ENCODE measurements at regions not wholly inside any gene's neighbourhood (a gene's known extent, or its start where the extent isn't known, plus 50 kb on each side); places are given as distances from the start of the nearest gene placed in this dataset.
"Not testable (repeated sequence)": the region's sequence is repeated elsewhere in the genome, so short reads cannot be mapped to it uniquely, and the experiment has no call there.

GRCh38 chr2:133624551-133624950 is 56.3 kb upstream of the NCKAP5 start:
- H3K36me3 Mint-ChIP-seq: no peaks in the 10 kb centered on the region
- peaks cover 11% of the 10 kb centered on the region for H3K9me3 Mint-ChIP-seq
- DNase-seq (ENCODE audit: low spot score in 2 of 2) (no peak), ATAC-seq (no peak)
- no peak overlapping the region for H3K27ac Mint-ChIP-seq
- H3K4me3 Mint-ChIP-seq: no peak overlapping the region
- no peaks in the 10 kb centered on the region for H3K4me1 Mint-ChIP-seq

GRCh38 chr2:133627741-133628140 is 59.5 kb upstream of the NCKAP5 start:
- H3K36me3 Mint-ChIP-seq: no peaks in the 10 kb centered on the region
- H3K27ac Mint-ChIP-seq: no peak overlapping the region
- DNase-seq (ENCODE audit: low spot score in 2 of 2): no peak
- H3K9me3 Mint-ChIP-seq: peaks cover 11% of the 10 kb centered on the region
- ATAC-seq: no peak
- H3K4me3 Mint-ChIP-seq: no peak overlapping the region
- no peaks in the 10 kb centered on the region for H3K4me1 Mint-ChIP-seq

- ATAC-seq (no peak), DNase-seq (ENCODE audit: low spot score in 2 of 2) (no peak)
- no peaks in the 10 kb centered on the region for H3K4me1 Mint-ChIP-seq
- H3K36me3 Mint-ChIP-seq: no peaks in the 10 kb centered on the region
- H3K9me3 Mint-ChIP-seq: peaks cover 3% of the 10 kb centered on the region
- H3K27ac Mint-ChIP-seq: no peak overlapping the region
- no peak overlapping the region for H3K4me3 Mint-ChIP-seq
Observed at GRCh38 chr2:133633309-133633708, 65.0 kb upstream of the NCKAP5 start.

- DNase-seq (ENCODE audit: low spot score in 2 of 2): no peak
- Mint-ChIP-seq H3K27ac (no peak overlapping the region), H3K4me1 (no peaks in the 10 kb centered on the region), H3K36me3 (no peaks in the 10 kb centered on the region), H3K4me3 (no peak overlapping the region), H3K9me3 (peaks cover 2% of the 10 kb centered on the region)
- no peak for ATAC-seq
Observed at GRCh38 chr2:133633881-133634409, 65.7 kb upstream of the NCKAP5 start.

GRCh38 chr2:133635131-133635530 is 66.9 kb upstream of the NCKAP5 start:
- H3K4me3 Mint-ChIP-seq: no peak overlapping the region
- no peak overlapping the region for H3K27ac Mint-ChIP-seq
- H3K36me3 Mint-ChIP-seq: no peaks in the 10 kb centered on the region
- H3K4me1 Mint-ChIP-seq: no peaks in the 10 kb centered on the region
- no peak for ATAC-seq
- H3K9me3 Mint-ChIP-seq: peaks cover 2% of the 10 kb centered on the region
- DNase-seq (ENCODE audit: low spot score in 2 of 2): no peak

GRCh38 chr2:133636287-133636686 is 68.0 kb upstream of the NCKAP5 start:
- Mint-ChIP-seq H3K36me3 (no peaks in the 10 kb centered on the region), H3K27ac (no peak overlapping the region), H3K4me3 (no peak overlapping the region), H3K9me3 (peaks cover 2% of the 10 kb centered on the region), H3K4me1 (no peaks in the 10 kb centered on the region)
- no peak for DNase-seq (ENCODE audit: low spot score in 2 of 2)
- ATAC-seq: no peak

- no peaks in the 10 kb centered on the region for H3K36me3 Mint-ChIP-seq
- no peaks in the 10 kb centered on the region for H3K4me1 Mint-ChIP-seq
- no peak for ATAC-seq
- H3K9me3 Mint-ChIP-seq: peaks cover 6% of the 10 kb centered on the region
- no peak for DNase-seq (ENCODE audit: low spot score in 2 of 2)
- no peak overlapping the region for H3K4me3 Mint-ChIP-seq
- no peak overlapping the region for H3K27ac Mint-ChIP-seq
Observed at GRCh38 chr2:133640103-133640502, 71.8 kb upstream of the NCKAP5 start.

- Mint-ChIP-seq H3K4me1 (no peaks in the 10 kb centered on the region), H3K36me3 (no peaks in the 10 kb centered on the region), H3K9me3 (peaks cover 5% of the 10 kb centered on the region), H3K4me3 (no peak overlapping the region), H3K27ac (no peak overlapping the region)
- ATAC-seq: no peak
- no peak for DNase-seq (ENCODE audit: low spot score in 2 of 2)
Observed at GRCh38 chr2:133641497-133641896, 73.2 kb upstream of the NCKAP5 start.

GRCh38 chr2:133641942-133642725 is 73.9 kb upstream of the NCKAP5 start:
- ATAC-seq (no peak), DNase-seq (ENCODE audit: low spot score in 2 of 2) (no peak)
- Mint-ChIP-seq H3K27ac (no peak overlapping the region), H3K4me1 (no peaks in the 10 kb centered on the region), H3K36me3 (no peaks in the 10 kb centered on the region), H3K4me3 (no peak overlapping the region), H3K9me3 (peaks cover 11% of the 10 kb centered on the region)

GRCh38 chr2:133642791-133643191 is 74.5 kb upstream of the NCKAP5 start:
- no peak for DNase-seq (ENCODE audit: low spot score in 2 of 2)
- no peak overlapping the region for H3K27ac Mint-ChIP-seq
- H3K4me1 Mint-ChIP-seq: no peaks in the 10 kb centered on the region
- no peak overlapping the region for H3K4me3 Mint-ChIP-seq
- peaks cover 14% of the 10 kb centered on the region for H3K9me3 Mint-ChIP-seq
- no peak for ATAC-seq
- H3K36me3 Mint-ChIP-seq: no peaks in the 10 kb centered on the region

- ATAC-seq: no peak
- no peaks in the 10 kb centered on the region for H3K4me1 Mint-ChIP-seq
- no peaks in the 10 kb centered on the region for H3K36me3 Mint-ChIP-seq
- DNase-seq (ENCODE audit: low spot score in 2 of 2): no peak
- H3K4me3 Mint-ChIP-seq: no peak overlapping the region
- H3K9me3 Mint-ChIP-seq: peaks cover 14% of the 10 kb centered on the region
- H3K27ac Mint-ChIP-seq: no peak overlapping the region
Observed at GRCh38 chr2:133643863-133644262, 75.6 kb upstream of the NCKAP5 start.

GRCh38 chr2:133644846-133645245 is 76.6 kb upstream of the NCKAP5 start:
- Mint-ChIP-seq H3K4me3 (no peak overlapping the region), H3K27ac (no peak overlapping the region), H3K36me3 (no peaks in the 10 kb centered on the region), H3K9me3 (peaks cover 14% of the 10 kb centered on the region), H3K4me1 (no peaks in the 10 kb centered on the region)
- no peak for DNase-seq (ENCODE audit: low spot score in 2 of 2)
- ATAC-seq: no peak

GRCh38 chr2:133647386-133647785 is 79.1 kb upstream of the NCKAP5 start:
- not testable (repeated sequence) for H3K4me3 Mint-ChIP-seq; ATAC-seq; H3K27ac Mint-ChIP-seq; H3K4me1 Mint-ChIP-seq; DNase-seq (ENCODE audit: low spot score in 2 of 2); H3K36me3 Mint-ChIP-seq
- peaks cover 18% of the 10 kb centered on the region for H3K9me3 Mint-ChIP-seq

- Mint-ChIP-seq H3K36me3 (no peaks in the 10 kb centered on the region), H3K9me3 (peaks cover 10% of the 10 kb centered on the region), H3K27ac (no peak overlapping the region), H3K4me1 (no peaks in the 10 kb centered on the region), H3K4me3 (no peak overlapping the region)
- DNase-seq (ENCODE audit: low spot score in 2 of 2) (no peak), ATAC-seq (no peak)
Observed at GRCh38 chr2:133651861-133652260, 83.6 kb upstream of the NCKAP5 start.

- ATAC-seq (no peak), DNase-seq (ENCODE audit: low spot score in 2 of 2) (no peak)
- no peak overlapping the region for H3K4me3 Mint-ChIP-seq
- H3K36me3 Mint-ChIP-seq: no peaks in the 10 kb centered on the region
- H3K27ac Mint-ChIP-seq: no peak overlapping the region
- no peaks in the 10 kb centered on the region for H3K4me1 Mint-ChIP-seq
- H3K9me3 Mint-ChIP-seq: peaks cover 4% of the 10 kb centered on the region
Observed at GRCh38 chr2:133652398-133652797, 84.1 kb upstream of the NCKAP5 start.

- ATAC-seq (no peak), DNase-seq (ENCODE audit: low spot score in 2 of 2) (no peak)
- no peak overlapping the region for H3K4me3 Mint-ChIP-seq
- H3K36me3 Mint-ChIP-seq: no peaks in the 10 kb centered on the region
- no peak overlapping the region for H3K27ac Mint-ChIP-seq
- no peaks in the 10 kb centered on the region for H3K4me1 Mint-ChIP-seq
- peaks cover 4% of the 10 kb centered on the region for H3K9me3 Mint-ChIP-seq
Observed at GRCh38 chr2:133653056-133653455, 84.8 kb upstream of the NCKAP5 start.
